GM23248 (cell line): ENCODE measurements at regions not wholly inside any gene's neighbourhood (a gene's known extent, or its start where the extent isn't known, plus 50 kb on each side); places are given as distances from the start of the nearest gene placed in this dataset.

ENCODE experiments used
- DNase-seq: peaks from one replicate; pipeline ENCODE4 v3.0.0-alpha.2; 2015
- H2AFZ ChIP-seq: fragments of 200-600 bp; sonication (generic); 2 replicates; pipeline ENCODE4 v1.6.1; 2016; ENCODE audit warnings: antibody characterized with exemption
- H3F3A ChIP-seq: fragments of 200-600 bp; sonication (generic); 2 replicates; pipeline ENCODE4 v1.6.1; 2016; ENCODE audit warnings: mild to moderate bottlenecking, antibody characterized with exemption, mixed run types; ENCODE audit not compliant: insufficient read depth
- H3K27ac ChIP-seq: fragments of 200-600 bp; sonication (generic); 2 replicates; pipeline ENCODE4 v1.5.1; 2016; ENCODE audit warnings: mild to moderate bottlenecking
- H3K27me3 ChIP-seq: fragments of 200-600 bp; sonication (generic); replicated peaks from 2 replicates; pipeline ENCODE4 v1.6.1; 2016; ENCODE audit warnings: mild to moderate bottlenecking; ENCODE audit not compliant: insufficient read depth
- H3K36me3 ChIP-seq: fragments of 200-600 bp; sonication (generic); 2 replicates; pipeline ENCODE4 v1.6.1; 2016; ENCODE audit warnings: low read depth, mild to moderate bottlenecking
- H3K4me1 ChIP-seq: fragments of 200-600 bp; sonication (generic); 2 replicates; pipeline ENCODE4 v1.6.1; 2016; ENCODE audit warnings: mild to moderate bottlenecking; ENCODE audit not compliant: insufficient read depth
- H3K4me2 ChIP-seq: fragments of 200-600 bp; sonication (generic); one replicate; pipeline ENCODE4 v1.6.1; 2016; ENCODE audit warnings: mild to moderate bottlenecking; ENCODE audit not compliant: unreplicated experiment
- H3K4me3 ChIP-seq: fragments of 200-600 bp; sonication (generic); 2 replicates; pipeline ENCODE4 v1.5.1; 2016; ENCODE audit warnings: mild to moderate bottlenecking
- H3K79me2 ChIP-seq: fragments of 200-600 bp; sonication (generic); 2 replicates; pipeline ENCODE4 v1.6.1; 2016; ENCODE audit warnings: mild to moderate bottlenecking; ENCODE audit not compliant: insufficient read depth
- H3K9ac ChIP-seq: fragments of 200-600 bp; sonication (generic); 2 replicates; pipeline ENCODE4 v1.6.1; 2016; ENCODE audit warnings: mild to moderate bottlenecking
- H3K9me2 ChIP-seq: fragments of 200-600 bp; sonication (generic); 2 replicates; pipeline ENCODE4 v1.6.1; 2016; ENCODE audit warnings: mixed run types, mild to moderate bottlenecking, moderate library complexity; ENCODE audit not compliant: insufficient read depth
- H3K9me3 ChIP-seq: fragments of 200-600 bp; sonication (generic); one replicate; pipeline ENCODE4 v1.6.1; 2017; ENCODE audit warnings: low read depth
- H4K20me1 ChIP-seq: fragments of 200-600 bp; sonication (generic); 2 replicates; pipeline ENCODE4 v1.6.0; 2016; ENCODE audit not compliant: insufficient read depth
- EZH2 ChIP-seq: fragments of 200-600 bp; sonication (generic); IDR thresholded peaks from 2 replicates; pipeline ENCODE4 v1.6.1; 2018; ENCODE audit warnings: antibody characterized with exemption, mild to moderate bottlenecking; ENCODE audit not compliant: insufficient read depth, poor library complexity, severe bottlenecking
- EZH2phosphoT487 ChIP-seq: fragments of 200-600 bp; sonication (generic); IDR thresholded peaks from 2 replicates; pipeline ENCODE4 v1.6.1; 2018; ENCODE audit warnings: antibody characterized with exemption, moderate library complexity, mild to moderate bottlenecking, low read depth; ENCODE audit not compliant: insufficient read depth
- WGBS, 2 experiments: methylation state at CpG; one replicate each; pipeline ENCODE4 v1.1.6; 2015 to 2017; ENCODE audit warnings: low lambda C conversion rate in 2 of 2, low coverage in 1 of 2; ENCODE audit errors: missing lambda C conversion rate in 2 of 2; 5-methylcytosine and 5-hydroxymethylcytosine counted together
- in situ Hi-C: fragments of 300-500 bp; cut with MboI; formaldehyde crosslinking; loops from 2 replicates; pipeline ENCODE4 v1.15.0; 2020

GRCh38 chr7:50181081-50181480 is 88.0 kb upstream of the ZPBP start:
- 0 out of 2 replicates have a peak, but pooled peaks cover 4% of the 10 kb centered on the region for H3K27me3 ChIP-seq
- TF ChIP-seq EZH2 (no peak), EZH2phosphoT487 (no peak)
- H3K79me2 ChIP-seq: no peaks in the 10 kb centered on the region
- no peak overlapping the region for H3K9ac ChIP-seq
- no peaks in the 10 kb centered on the region for H3K9me3 ChIP-seq
- DNase-seq: no peak
- WGBS, 2 experiments: 18 to 20% methylated on average over 7 of the region's 7 CpGs
- H3K4me1 ChIP-seq: no peaks in the 10 kb centered on the region
- no peaks in the 10 kb centered on the region for H3K9me2 ChIP-seq
- H4K20me1 ChIP-seq: no peaks in the 10 kb centered on the region
- H3F3A ChIP-seq: no peaks in the 10 kb centered on the region
- no peak overlapping the region for H3K4me3 ChIP-seq
- H3K4me2 ChIP-seq: no peak overlapping the region
- H3K27ac ChIP-seq: no peak overlapping the region
- H2AFZ ChIP-seq: no peak overlapping the region
- no peaks in the 10 kb centered on the region for H3K36me3 ChIP-seq
- in situ Hi-C loops: no loop called here

- no peaks in the 10 kb centered on the region for H3K36me3 ChIP-seq
- 0 out of 2 replicates have a peak, but pooled peaks cover 4% of the 10 kb centered on the region for H3K27me3 ChIP-seq
- no peak overlapping the region for H2AFZ ChIP-seq
- H3K79me2 ChIP-seq: no peaks in the 10 kb centered on the region
- no peak overlapping the region for H3K9ac ChIP-seq
- in situ Hi-C loops: no loop called here
- H3K4me1 ChIP-seq: no peaks in the 10 kb centered on the region
- H4K20me1 ChIP-seq: no peaks in the 10 kb centered on the region
- H3K9me3 ChIP-seq: no peaks in the 10 kb centered on the region
- H3K9me2 ChIP-seq: no peaks in the 10 kb centered on the region
- H3F3A ChIP-seq: no peaks in the 10 kb centered on the region
- TF ChIP-seq EZH2phosphoT487 (no peak), EZH2 (no peak)
- no peak overlapping the region for H3K4me3 ChIP-seq
- H3K4me2 ChIP-seq: no peak overlapping the region
- no peak overlapping the region for H3K27ac ChIP-seq
- WGBS, 2 experiments: 40 to 41% methylated on average over 8 of the region's 8 CpGs
- DNase-seq: no peak
Measured at GRCh38 chr7:50178166-50178565, 85.1 kb upstream of the ZPBP start.

- no peaks in the 10 kb centered on the region for H3K9me3 ChIP-seq
- 0 out of 2 replicates have a peak, but pooled peaks cover 2% of the 10 kb centered on the region for H3K27me3 ChIP-seq
- no peaks in the 10 kb centered on the region for H3K4me1 ChIP-seq
- no peak overlapping the region for H3K4me3 ChIP-seq
- no peak overlapping the region for H2AFZ ChIP-seq
- TF ChIP-seq EZH2phosphoT487 (no peak), EZH2 (no peak)
- no peaks in the 10 kb centered on the region for H3K36me3 ChIP-seq
- no peaks in the 10 kb centered on the region for H4K20me1 ChIP-seq
- no peak overlapping the region for H3K9ac ChIP-seq
- in situ Hi-C loops: no loop called here
- no peak for DNase-seq
- H3K4me2 ChIP-seq: no peak overlapping the region
- H3K27ac ChIP-seq: no peak overlapping the region
- no peaks in the 10 kb centered on the region for H3K9me2 ChIP-seq
- 4 to 13% methylated on average over 1 of the region's 1 CpG for WGBS, 2 experiments
- H3F3A ChIP-seq: no peaks in the 10 kb centered on the region
- H3K79me2 ChIP-seq: no peaks in the 10 kb centered on the region
Measured at GRCh38 chr7:50174948-50175347, 81.9 kb upstream of the ZPBP start.

GRCh38 chr7:50166997-50167965 is 74.2 kb upstream of the ZPBP start:
- TF ChIP-seq EZH2 (no peak), EZH2phosphoT487 (no peak)
- Histone ChIP-seq H3K27me3 (no peaks in the 10 kb centered on the region), H3K4me2 (no peak overlapping the region), H3K79me2 (no peaks in the 10 kb centered on the region), H3K36me3 (no peaks in the 10 kb centered on the region), H3K9me3 (no peaks in the 10 kb centered on the region), H4K20me1 (no peaks in the 10 kb centered on the region), H3K9ac (no peak overlapping the region), H3F3A (no peaks in the 10 kb centered on the region), H3K4me1 (no peaks in the 10 kb centered on the region), H3K4me3 (no peak overlapping the region), H2AFZ (no peak overlapping the region), H3K9me2 (no peaks in the 10 kb centered on the region), H3K27ac (no peak overlapping the region)
- DNase-seq: no peak
- 26 to 34% methylated on average over 10 to 12 of the region's 13 CpGs for WGBS, 2 experiments
- in situ Hi-C loops: no loop called here
